ENCODE measurements at regions not wholly inside any gene's neighbourhood (a gene's known extent, or its start where the extent isn't known, plus 50 kb on each side); places are given as distances from the start of the nearest gene placed in this dataset.
"Not testable (repeated sequence)": the region's sequence is repeated elsewhere in the genome, so short reads cannot be mapped to it uniquely, and the experiment has no call there.

GRCh38 chr9:1927546-1927945, 87.6 kb upstream of the SMARCA2 start:
- no peak for DNase-seq (ENCODE audit: low read depth, low spot score)
- POLR2A ChIA-PET, result no interaction called here
- CTCF ChIA-PET, result no interaction called here

DNA sequence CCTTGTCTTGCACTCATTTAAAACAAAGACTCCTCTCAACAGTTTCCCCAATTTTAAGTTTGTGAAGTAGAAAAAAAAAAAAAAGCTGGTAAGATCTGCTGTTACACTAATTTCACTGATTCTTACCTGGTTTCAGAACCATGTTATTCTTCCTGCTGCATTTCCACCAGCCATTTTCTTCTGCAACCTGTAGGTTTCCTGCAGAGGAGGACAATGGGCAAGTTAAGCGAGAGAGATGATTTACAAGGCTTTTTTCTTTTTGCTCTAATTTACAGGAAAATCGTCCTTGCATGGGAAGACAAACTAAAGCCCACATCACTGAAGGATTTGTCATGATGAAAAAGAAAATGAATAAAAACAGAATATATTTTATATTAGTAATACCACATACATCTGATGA, 86.0 kb upstream of the SMARCA2 start:
- no peak for TF ChIP-seq CTCF (IDR thresholded peaks at IDR 0.05; ENCODE audit: insufficient read depth, low read length, missing control alignments)
- ChIA-PET POLR2A (no interaction called here), CTCF (interaction anchor here (1.3 kb wide), 1 partner anchor 13 kb away, joined by 6 read pairs; no protein-coding TSS in a partner anchor)
- H3K4me3 ChIP-seq (ENCODE audit: low read depth, low read length), result no peak overlapping the region
- DNase-seq (ENCODE audit: low read depth, low spot score), result no peak

More at GRCh38 chr9:1927546-1927945, 87.6 kb upstream of the SMARCA2 start:
- no peak for TF ChIP-seq CTCF (IDR thresholded peaks at IDR 0.05; ENCODE audit: insufficient read depth, low read length, missing control alignments)
- H3K4me3 ChIP-seq (ENCODE audit: low read depth, low read length), result no peak overlapping the region

- CTCF ChIA-PET, result interaction anchor here (1.3 kb wide), 1 partner anchor 12 kb away, joined by 6 read pairs; no protein-coding TSS in a partner anchor
- POLR2A ChIA-PET, result no interaction called here
- H3K4me3 ChIP-seq (ENCODE audit: low read depth, low read length), result no peak overlapping the region
- no peak for TF ChIP-seq CTCF (IDR thresholded peaks at IDR 0.05; ENCODE audit: insufficient read depth, low read length, missing control alignments)
- no peak for DNase-seq (ENCODE audit: low read depth, low spot score)
Measured at GRCh38 chr9:1929722-1930244, 85.4 kb upstream of the SMARCA2 start.

DNA sequence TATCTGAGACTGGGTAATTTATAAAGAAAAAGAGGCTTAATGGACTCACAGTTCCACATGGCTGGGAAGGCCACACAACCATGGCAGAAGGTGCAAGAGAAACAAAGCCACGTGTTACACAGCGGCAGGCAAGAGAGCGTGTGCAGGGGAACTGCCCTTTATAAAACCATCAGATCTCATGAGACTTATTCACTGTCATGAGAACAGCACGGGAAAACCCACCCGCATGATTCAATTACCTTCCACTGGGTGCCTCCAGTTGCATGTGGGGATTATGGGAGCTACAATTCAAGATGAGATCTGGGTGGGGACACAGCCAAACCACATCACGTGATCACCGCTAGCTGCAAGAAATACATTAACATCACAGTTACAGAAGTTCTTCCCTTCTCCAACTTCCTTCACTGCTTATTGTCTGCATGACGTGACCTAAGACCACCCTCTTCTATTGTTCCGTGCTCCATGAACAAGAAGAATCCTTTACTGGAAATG, 84.9 kb upstream of the SMARCA2 start:
- CTCF ChIA-PET, result interaction anchor here (1.3 kb wide), 1 partner anchor 12 kb away, joined by 6 read pairs; no protein-coding TSS in a partner anchor
- H3K4me3 ChIP-seq (ENCODE audit: low read depth, low read length); DNase-seq (ENCODE audit: low read depth, low spot score); POLR2A ChIA-PET: not testable (repeated sequence)

- CTCF ChIA-PET, result no interaction called here
- no peak for DNase-seq (ENCODE audit: low read depth, low spot score)
- POLR2A ChIA-PET, result no interaction called here
Measured at GRCh38 chr9:1938135-1938534, 77.0 kb upstream of the SMARCA2 start.

GRCh38 chr9:1938675-1939170, 76.4 kb upstream of the SMARCA2 start:
- ChIA-PET POLR2A (no interaction called here), CTCF (no interaction called here)
- H3K4me3 ChIP-seq (ENCODE audit: low read depth, low read length), result no peak overlapping the region
- TF ChIP-seq CTCF (IDR thresholded peaks at IDR 0.05; ENCODE audit: insufficient read depth, low read length, missing control alignments), result no peak
- DNase-seq (ENCODE audit: low read depth, low spot score), result no peak

More at GRCh38 chr9:1938135-1938534, 77.0 kb upstream of the SMARCA2 start:
- TF ChIP-seq CTCF (IDR thresholded peaks at IDR 0.05; ENCODE audit: insufficient read depth, low read length, missing control alignments), result no peak
- H3K4me3 ChIP-seq (ENCODE audit: low read depth, low read length), result no peak overlapping the region

DNA sequence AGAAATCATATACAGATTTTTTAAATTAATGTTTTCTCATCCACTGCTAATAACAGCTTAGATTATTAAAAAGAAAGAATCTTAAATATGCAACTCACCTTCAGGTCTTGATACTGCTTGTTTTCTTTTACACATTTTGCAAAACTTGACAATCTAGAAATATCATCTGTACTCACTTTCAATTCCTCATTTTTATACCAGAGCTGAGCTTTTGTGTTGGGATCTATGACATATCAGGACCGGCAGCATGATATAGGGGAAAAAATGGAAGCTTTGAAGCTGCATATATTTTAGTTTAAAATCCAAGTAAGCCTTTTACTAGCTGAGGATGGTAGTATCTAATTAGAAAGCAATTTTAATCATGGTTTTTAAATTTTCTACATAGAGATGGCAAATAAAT, 75.7 kb upstream of the SMARCA2 start:
- ChIA-PET POLR2A (no interaction called here), CTCF (no interaction called here)
- H3K4me3 ChIP-seq (ENCODE audit: low read depth, low read length), result no peak overlapping the region
- no peak for DNase-seq (ENCODE audit: low read depth, low spot score)
- TF ChIP-seq CTCF (IDR thresholded peaks at IDR 0.05; ENCODE audit: insufficient read depth, low read length, missing control alignments), result no peak

All from AG04449 (cell line).